K562 (cell line): ENCODE measurements at regions not wholly inside any gene's neighbourhood (a gene's known extent, or its start where the extent isn't known, plus 50 kb on each side); places are given as distances from the start of the nearest gene placed in this dataset.

Experiments used
- ATAC-seq: fragments of 200-7000 bp; cut with Tn5 transposase; 3 replicates; pipeline ENCODE4 v1.9.1; 2020; ENCODE audit warnings: moderate library complexity
- BruUV-seq: library from RNA; stranded (reverse); fragments of 400-500 nt; replicated peaks from 2 replicates; lab custom pipeline; 2021; lab: Mats Ljungman, UMichigan
- CTCF ChIA-PET: fragments of 300-600 bp; formaldehyde crosslinking; extraction: SDS; loops from one replicate; lab custom pipeline; 2021; ENCODE audit warnings: low intra/inter-chr PET ratio; lab: Yijun Ruan, JAX
- POLR2A ChIA-PET: fragments of 300-600, 350-650 bp; sonication (Branson Sonifier 250); formaldehyde crosslinking; extraction: SDS; loops from one replicate; lab custom pipeline; 2021; ENCODE audit warnings: antibody characterized with exemption, inconsistent platforms; lab: Yijun Ruan, JAX
- DNase-seq, 4 experiments: peaks; one replicate each; pipeline versions ENCODE4 v3.0.0 to v3.0.0-alpha.2; 2011 to 2018; ENCODE audit warnings: low spot score in 3 of 4, mixed read lengths in 3 of 4; ENCODE audit errors: extremely low read depth in 1 of 4
- FAIRE-seq: peaks from 2 replicates; lab custom pipeline; 2011; peaks lifted over from hg19 to GRCh38; lab: Jason Lieb, UNC
- H2AFZ ChIP-seq: 2 replicates; pipeline ENCODE4 v1.6.0; 2011; ENCODE audit warnings: low read depth, low read length, control low read depth, inconsistent platforms
- H3K27ac ChIP-seq: fragments of 200-600 bp; 3 replicates; pipeline ENCODE4 v1.8.0; 2011; ENCODE audit warnings: low read depth, mild to moderate bottlenecking, control low read depth, inconsistent platforms, low read length, moderate library complexity, mixed read lengths; ENCODE audit errors: extremely low read depth
- H3K27me3 ChIP-seq, 2 experiments: fragments of 300-600 bp in 1 of 2; 2 replicates in 1 of 2; 3 replicates in 1 of 2; pipeline versions ENCODE4 v1.6.0 to v1.8.0; 2011; ENCODE audit warnings: inconsistent platforms in 2 of 2, low read length in 2 of 2, mild to moderate bottlenecking in 1 of 2, mixed read lengths in 1 of 2, moderate library complexity in 1 of 2; ENCODE audit not compliant: control insufficient read depth in 2 of 2, insufficient read depth in 2 of 2
- H3K36me3 ChIP-seq: fragments of 300-600 bp; 3 replicates; pipeline ENCODE4 v1.8.0; 2011; ENCODE audit warnings: mild to moderate bottlenecking, low read length, inconsistent platforms; ENCODE audit not compliant: control insufficient read depth, insufficient read depth
- H3K4me1 ChIP-seq, 2 experiments: fragments of 200-600 bp in 1 of 2; replicated peaks in 1 of 2; 2 replicates in 1 of 2; 3 replicates in 1 of 2; pipeline versions ENCODE4 v1.5.1 to v1.8.0; 2011; ENCODE audit warnings: inconsistent platforms in 2 of 2, low read length in 2 of 2, mild to moderate bottlenecking in 1 of 2, mixed read lengths in 1 of 2, moderate library complexity in 1 of 2; ENCODE audit not compliant: control insufficient read depth in 2 of 2, insufficient read depth in 2 of 2
- H3K4me2 ChIP-seq: 2 replicates; pipeline ENCODE4 v1.6.1; 2011; ENCODE audit warnings: low read length, control low read depth, inconsistent platforms, mixed read lengths; ENCODE audit not compliant: insufficient read depth
- H3K4me3 ChIP-seq: fragments of 200-600 bp; sonication (generic), shearing (Covaris generic); 2 replicates; pipeline ENCODE4 v1.5.1; 2016; ENCODE audit warnings: control low read depth, inconsistent platforms
- H3K79me2 ChIP-seq: fragments of 200-600 bp; 3 replicates; pipeline ENCODE4 v1.8.0; 2011; ENCODE audit warnings: low read length, inconsistent platforms; ENCODE audit not compliant: control insufficient read depth, insufficient read depth
- H3K9ac ChIP-seq, 2 experiments: 2 replicates each; pipeline versions ENCODE4 v1.6.0 to v1.6.1; 2011; ENCODE audit warnings: low read depth in 2 of 2, low read length in 2 of 2, control low read depth in 1 of 2, inconsistent platforms in 1 of 2, mild to moderate bottlenecking in 1 of 2, mixed read lengths in 1 of 2; ENCODE audit not compliant: insufficient read depth in 1 of 2
- H3K9me1 ChIP-seq: one replicate; pipeline ENCODE4 v1.6.0; 2011; ENCODE audit warnings: inconsistent platforms, mild to moderate bottlenecking, low read length, moderate library complexity; ENCODE audit not compliant: control insufficient read depth, insufficient read depth
- H3K9me3 ChIP-seq: replicated peaks from 2 replicates; pipeline ENCODE4 v1.5.1; 2011; ENCODE audit warnings: low read depth, low read length, inconsistent platforms; ENCODE audit not compliant: control insufficient read depth, insufficient read depth
- H4K20me1 ChIP-seq: replicated peaks from 2 replicates; pipeline ENCODE4 v1.6.1; 2011; ENCODE audit warnings: low read length, inconsistent platforms, mixed read lengths; ENCODE audit not compliant: control insufficient read depth, insufficient read depth
- AFF1 ChIP-seq, 2 experiments: fragments of 450-650 bp; IDR thresholded peaks; 2 replicates each; pipeline ENCODE4 v1.6.1; 2018; ENCODE audit warnings: mild to moderate bottlenecking in 2 of 2, low read depth in 1 of 2; ENCODE audit not compliant: partially characterized antibody in 2 of 2
- CTBP1 ChIP-seq: fragments of 450-650 bp; IDR thresholded peaks from 2 replicates; pipeline ENCODE4 v1.6.1; 2016; ENCODE audit warnings: borderline replicate concordance
- ETV1 ChIP-seq: fragments of 450-650 bp; conservative IDR thresholded peaks from 2 replicates; pipeline ENCODE4 v1.6.1; 2016; ENCODE audit warnings: missing genetic modification characterization, control low read depth, low read depth, missing compliant biosample characterization
- FOS ChIP-seq: IDR thresholded peaks from 3 replicates; pipeline ENCODE4 v1.6.1; 2011; ENCODE audit not compliant: insufficient read length; ENCODE audit errors: extremely low read depth
- MLX ChIP-seq, 2 experiments: fragments of 450-650 bp in 1 of 2; sonication (generic) in 1 of 2; formaldehyde crosslinking; conservative IDR thresholded peaks; 2 replicates each; pipeline versions ENCODE4 v1.4.0 to v1.8.1; 2020 to 2022; ENCODE audit warnings: mild to moderate bottlenecking in 1 of 2, missing genetic modification reagents in 1 of 2
- MNT ChIP-seq, 2 experiments: fragments of 450-650 bp; conservative IDR thresholded peaks; 2 replicates each; pipeline ENCODE4 v1.6.1; 2017; ENCODE audit warnings: mild to moderate bottlenecking in 2 of 2, moderate library complexity in 2 of 2
- MYC ChIP-seq, 2 experiments: fragments of 250-450 bp in 1 of 2; sonication (Bioruptor Pico) in 1 of 2; IDR thresholded peaks; 2 replicates each; pipeline versions ENCODE4 v1.5.1 to v1.6.1; 2012 to 2021; ENCODE audit warnings: low read depth in 2 of 2, borderline replicate concordance in 1 of 2, improper control_type of control experiment in 1 of 2, low read length in 1 of 2, mild to moderate bottlenecking in 1 of 2, moderate library complexity in 1 of 2
- NFIC ChIP-seq: fragments of 450-650 bp; IDR thresholded peaks from 2 replicates; pipeline ENCODE4 v1.6.1; 2017; ENCODE audit warnings: mild to moderate bottlenecking, inconsistent platforms
- WGBS: fragments of 100-300 bp; shearing (Covaris generic); methylation state at CpG from one replicate; pipeline ENCODE4 v1.1.6; 2016; ENCODE audit warnings: low coverage, mixed read lengths; ENCODE audit not compliant: insufficient coverage; ENCODE audit errors: missing lambda C conversion rate; 5-methylcytosine and 5-hydroxymethylcytosine counted together
- in situ Hi-C: fragments of 300-500 bp; cut with MboI; formaldehyde crosslinking; loops from 4 replicates; pipeline ENCODE4 v1.15.0; 2018; ENCODE audit warnings: inconsistent platforms, mixed read lengths
- intact Hi-C: fragments of 100-400 bp; cut with micrococcal nuclease; formaldehyde crosslinking; loops from 2 replicates; pipeline ENCODE4 v1.14.2; 2022

- in situ Hi-C loops (no loop called here), intact Hi-C loops (no loop called here)
- no TSS peak for BruUV-seq
- H3K27ac ChIP-seq, result no peak overlapping the region
- ChIA-PET CTCF (no interaction called here), POLR2A (interaction anchor here (0.5 kb wide), 1 partner anchor 16 kb away, joined by 3 read pairs; no protein-coding TSS in a partner anchor)
- no peaks in the 10 kb centered on the region for H3K9me1 ChIP-seq
- TF ChIP-seq ETV1 (tag) (no peak), MLX (CRISPR knock-in tag; conservative IDR thresholded peaks at IDR 0.05) (no peak), NFIC (peak; percentile 39)
- no peak overlapping the region for H3K4me3 ChIP-seq
- 9% methylated on average over 2 of the region's 2 CpGs for WGBS
- no peaks in the 10 kb centered on the region for H3K36me3 ChIP-seq
- no peaks in the 10 kb centered on the region for H4K20me1 ChIP-seq
- no peak overlapping the region for H3K9ac ChIP-seq
- DNase-seq, result no peak
- peaks cover 0 to 7% of the 10 kb centered on the region in 2 experiments; a peak in 3 of 5 replicates for H3K4me1 ChIP-seq
- no peaks in the 10 kb centered on the region for H3K9me3 ChIP-seq
- no peaks in the 10 kb centered on the region for H3K79me2 ChIP-seq
- ATAC-seq, result no peak
- FAIRE-seq, result peak; percentile 26
- H3K4me2 ChIP-seq, result no peak overlapping the region
- H3K27me3 ChIP-seq, result no peaks in the 10 kb centered on the region
- no peak overlapping the region for H2AFZ ChIP-seq
Observed at GRCh38 chr15:39461536-39462130, 119.2 kb upstream of the THBS1 start.

- no peak for ATAC-seq
- Histone ChIP-seq H3K4me3 (no peak overlapping the region), H3K36me3 (no peaks in the 10 kb centered on the region), H3K9me3 (no peaks in the 10 kb centered on the region), H4K20me1 (no peaks in the 10 kb centered on the region), H3K27ac (no peak overlapping the region), H3K79me2 (no peaks in the 10 kb centered on the region), H3K27me3 (no peaks in the 10 kb centered on the region), H3K4me2 (no peak overlapping the region), H2AFZ (no peak overlapping the region), H3K9ac (no peak overlapping the region), H3K4me1 (peaks cover 0 to 10% of the 10 kb centered on the region in 2 experiments; a peak in 3 of 5 replicates), H3K9me1 (no peaks in the 10 kb centered on the region)
- no peak for FAIRE-seq
- ChIA-PET POLR2A (no interaction called here), CTCF (no interaction called here)
- in situ Hi-C loops, result no loop called here
- intact Hi-C loops, result no loop called here
- DNase-seq, result no peak
- WGBS, result 38% methylated on average over 1 of the region's 1 CpG
- no TSS peak for BruUV-seq
- no peak for TF ChIP-seq MYC (IDR thresholded peaks at IDR 0.05; ENCODE audit: low read depth, low read length)
- no peak for TF ChIP-seq MYC (CRISPR knock-in tag; IDR thresholded peaks at IDR 0.05; ENCODE audit: borderline replicate concordance, low read depth)
- TF ChIP-seq CTBP1, result no peak
- TF ChIP-seq FOS, result no peak
- TF ChIP-seq MNT (conservative IDR thresholded peaks at IDR 0.05), result no peak
- TF ChIP-seq AFF1 (IDR thresholded peaks at IDR 0.05; ENCODE audit: low read depth in 1 of 2, partially characterized antibody in 2 of 2), result no peak
Observed at GRCh38 chr15:39462691-39463090, 118.2 kb upstream of the THBS1 start.
